Right atrium auricular region (tissue), 2 donors: ENCODE measurements at regions not wholly inside any gene's neighbourhood (a gene's known extent, or its start where the extent isn't known, plus 50 kb on each side); places are given as distances from the start of the nearest gene placed in this dataset.
A peak's percentile ranks its signal among the peaks of the same experiment; 100 is the strongest.

ENCODE experiments used
- DNase-seq: peaks from one replicate; pipeline ENCODE4 v3.0.0-alpha.2; 2019; ENCODE audit warnings: low spot score
- H3K27ac ChIP-seq, 2 donors: fragments of 200-600 bp; sonication (generic); 1 replicate in 1 of 2; 2 replicates in 1 of 2; pipeline ENCODE4 v1.5.1; 2016 to 2019
- H3K27me3 ChIP-seq, 2 donors: fragments of 200-600 bp; sonication (generic); one replicate each; pipeline versions ENCODE4 v1.5.1 to v1.6.0; 2017 to 2019
- H3K36me3 ChIP-seq: fragments of 200-600 bp; sonication (generic); one replicate; pipeline ENCODE4 v1.5.1; 2016
- H3K4me1 ChIP-seq, 2 donors: fragments of 200-600 bp; sonication (generic); one replicate each; pipeline versions ENCODE4 v1.5.1 to v1.6.0; 2017 to 2019
- H3K4me3 ChIP-seq, 2 donors: fragments of 200-600 bp; sonication (generic); 1 replicate in 1 of 2; 2 replicates in 1 of 2; pipeline ENCODE4 v1.5.1; 2017 to 2019; ENCODE audit warnings: mild to moderate bottlenecking in 1 of 2, moderate library complexity in 1 of 2
- H3K9me3 ChIP-seq, 2 donors: fragments of 200-600 bp; sonication (generic); one replicate each; pipeline ENCODE4 v1.5.1; 2019
- TF ChIP-seq, protein P1 (sequence below), 2 donors: fragments of 200-600 bp; sonication (generic); IDR thresholded peaks; one replicate each; pipeline ENCODE4 v1.5.1; 2019; ENCODE audit warnings: antibody characterized with exemption in 2 of 2

GRCh38 chr14:61602003-61602732 lies 93.1 kb upstream of the HIF1A start:
- DNase-seq: no peak
- no peaks in the 10 kb centered on the region for H3K27me3 ChIP-seq
- no peaks in the 10 kb centered on the region for H3K9me3 ChIP-seq
- H3K4me3 ChIP-seq: no peak overlapping the region
- no peaks in the 10 kb centered on the region for H3K36me3 ChIP-seq
- TF ChIP-seq, protein P1, sequence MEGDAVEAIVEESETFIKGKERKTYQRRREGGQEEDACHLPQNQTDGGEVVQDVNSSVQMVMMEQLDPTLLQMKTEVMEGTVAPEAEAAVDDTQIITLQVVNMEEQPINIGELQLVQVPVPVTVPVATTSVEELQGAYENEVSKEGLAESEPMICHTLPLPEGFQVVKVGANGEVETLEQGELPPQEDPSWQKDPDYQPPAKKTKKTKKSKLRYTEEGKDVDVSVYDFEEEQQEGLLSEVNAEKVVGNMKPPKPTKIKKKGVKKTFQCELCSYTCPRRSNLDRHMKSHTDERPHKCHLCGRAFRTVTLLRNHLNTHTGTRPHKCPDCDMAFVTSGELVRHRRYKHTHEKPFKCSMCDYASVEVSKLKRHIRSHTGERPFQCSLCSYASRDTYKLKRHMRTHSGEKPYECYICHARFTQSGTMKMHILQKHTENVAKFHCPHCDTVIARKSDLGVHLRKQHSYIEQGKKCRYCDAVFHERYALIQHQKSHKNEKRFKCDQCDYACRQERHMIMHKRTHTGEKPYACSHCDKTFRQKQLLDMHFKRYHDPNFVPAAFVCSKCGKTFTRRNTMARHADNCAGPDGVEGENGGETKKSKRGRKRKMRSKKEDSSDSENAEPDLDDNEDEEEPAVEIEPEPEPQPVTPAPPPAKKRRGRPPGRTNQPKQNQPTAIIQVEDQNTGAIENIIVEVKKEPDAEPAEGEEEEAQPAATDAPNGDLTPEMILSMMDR (IDR thresholded peaks at IDR 0.05): no peak
- H3K27ac ChIP-seq: no peak overlapping the region
- peaks cover 0 to 25% of the 10 kb centered on the region in 2 donors for H3K4me1 ChIP-seq

DNA sequence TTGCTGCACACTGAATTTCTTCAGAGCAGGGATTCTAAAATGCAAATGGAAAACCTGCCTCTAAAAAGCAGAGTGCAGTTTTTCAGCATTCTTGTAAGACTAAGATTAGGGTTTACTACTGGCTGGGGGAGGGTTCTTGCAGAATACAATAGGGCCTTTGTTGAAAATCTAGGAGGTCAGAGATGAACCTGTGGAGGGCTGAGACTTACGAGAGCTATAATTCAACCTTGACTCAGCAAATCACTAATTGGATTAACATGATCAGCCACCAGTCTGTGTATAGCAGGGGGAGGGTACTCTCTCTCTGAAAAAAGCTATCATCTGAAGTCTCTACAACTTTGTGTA lies 92.6 kb upstream of the HIF1A start:
- TF ChIP-seq, protein P1 (IDR thresholded peaks at IDR 0.05): no peak
- H3K27ac ChIP-seq: no peak overlapping the region

DNA sequence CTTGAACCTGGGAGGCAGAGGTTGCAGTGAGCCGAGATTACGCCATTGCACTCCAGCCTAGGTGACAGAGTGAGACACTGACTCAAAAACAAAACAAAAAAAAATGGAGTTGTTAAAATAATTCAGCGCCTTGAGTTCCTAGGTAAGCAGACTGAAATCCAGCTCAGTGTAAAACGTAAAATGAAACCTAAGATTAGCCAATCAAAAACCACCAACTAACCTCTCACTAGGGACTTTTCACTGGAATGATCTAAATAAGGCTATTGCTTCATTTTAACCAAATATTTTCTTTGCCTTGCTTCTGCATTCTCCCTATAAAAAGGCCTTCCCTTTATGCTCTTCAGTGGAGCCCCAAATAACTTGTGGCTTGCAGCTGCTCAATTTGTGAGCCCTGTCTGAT lies 91.6 kb upstream of the HIF1A start:
- Histone ChIP-seq H3K36me3 (no peaks in the 10 kb centered on the region), H3K27ac (no peak overlapping the region), H3K4me1 (peaks cover 0 to 22% of the 10 kb centered on the region in 2 donors), H3K4me3 (no peak overlapping the region), H3K9me3 (no peaks in the 10 kb centered on the region), H3K27me3 (no peaks in the 10 kb centered on the region)
- TF ChIP-seq, protein P1 (IDR thresholded peaks at IDR 0.05): no peak
- DNase-seq: no peak

More for the DNA sequence above, 92.6 kb upstream of the HIF1A start:
- no peaks in the 10 kb centered on the region for H3K9me3 ChIP-seq
- H3K4me1 ChIP-seq: peaks cover 0 to 25% of the 10 kb centered on the region in 2 donors
- no peak for DNase-seq
- H3K4me3 ChIP-seq: no peak overlapping the region
- H3K27me3 ChIP-seq: no peaks in the 10 kb centered on the region
- no peaks in the 10 kb centered on the region for H3K36me3 ChIP-seq

DNA sequence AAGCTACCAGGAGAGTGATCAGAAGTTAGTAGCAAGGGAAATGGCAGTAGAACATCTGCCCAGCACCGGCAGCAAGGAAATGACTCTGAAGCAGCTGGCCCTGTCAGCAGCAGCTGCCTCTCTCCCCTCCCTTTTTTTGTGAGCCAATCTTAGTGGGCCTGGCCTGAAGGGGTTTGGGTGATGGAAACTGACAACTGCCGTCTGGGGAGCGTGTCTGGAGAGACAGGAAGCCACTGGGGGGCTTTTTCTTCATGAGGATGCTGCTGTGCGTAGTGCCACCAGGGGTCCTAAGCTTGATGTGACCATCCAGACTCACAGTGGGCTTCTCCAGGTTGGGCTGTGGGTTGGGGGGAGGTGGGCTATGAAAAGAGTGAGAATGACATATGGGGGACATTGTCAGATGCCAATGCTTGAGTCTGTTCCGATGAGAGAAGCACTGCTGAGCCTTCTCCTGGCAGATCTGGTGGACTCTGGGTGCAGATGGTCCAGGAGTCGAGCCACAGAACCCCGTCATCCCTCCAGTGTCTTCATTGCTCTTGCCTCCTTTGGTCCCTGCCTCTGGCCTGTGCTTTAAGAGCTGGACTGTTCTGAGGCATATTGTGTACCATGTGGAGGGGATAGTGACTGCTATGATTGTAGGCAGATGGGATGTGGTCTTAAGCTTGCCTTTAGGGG lies 87.6 kb upstream of the HIF1A start:
- H3K27ac ChIP-seq: no peak overlapping the region
- TF ChIP-seq, protein P1 (IDR thresholded peaks at IDR 0.05): no peak
- no peak overlapping the region for H3K4me3 ChIP-seq
- no peaks in the 10 kb centered on the region for H3K27me3 ChIP-seq
- peaks cover 0 to 13% of the 10 kb centered on the region in 2 donors for H3K4me1 ChIP-seq
- no peak for DNase-seq
- H3K9me3 ChIP-seq: no peaks in the 10 kb centered on the region
- no peaks in the 10 kb centered on the region for H3K36me3 ChIP-seq

DNA sequence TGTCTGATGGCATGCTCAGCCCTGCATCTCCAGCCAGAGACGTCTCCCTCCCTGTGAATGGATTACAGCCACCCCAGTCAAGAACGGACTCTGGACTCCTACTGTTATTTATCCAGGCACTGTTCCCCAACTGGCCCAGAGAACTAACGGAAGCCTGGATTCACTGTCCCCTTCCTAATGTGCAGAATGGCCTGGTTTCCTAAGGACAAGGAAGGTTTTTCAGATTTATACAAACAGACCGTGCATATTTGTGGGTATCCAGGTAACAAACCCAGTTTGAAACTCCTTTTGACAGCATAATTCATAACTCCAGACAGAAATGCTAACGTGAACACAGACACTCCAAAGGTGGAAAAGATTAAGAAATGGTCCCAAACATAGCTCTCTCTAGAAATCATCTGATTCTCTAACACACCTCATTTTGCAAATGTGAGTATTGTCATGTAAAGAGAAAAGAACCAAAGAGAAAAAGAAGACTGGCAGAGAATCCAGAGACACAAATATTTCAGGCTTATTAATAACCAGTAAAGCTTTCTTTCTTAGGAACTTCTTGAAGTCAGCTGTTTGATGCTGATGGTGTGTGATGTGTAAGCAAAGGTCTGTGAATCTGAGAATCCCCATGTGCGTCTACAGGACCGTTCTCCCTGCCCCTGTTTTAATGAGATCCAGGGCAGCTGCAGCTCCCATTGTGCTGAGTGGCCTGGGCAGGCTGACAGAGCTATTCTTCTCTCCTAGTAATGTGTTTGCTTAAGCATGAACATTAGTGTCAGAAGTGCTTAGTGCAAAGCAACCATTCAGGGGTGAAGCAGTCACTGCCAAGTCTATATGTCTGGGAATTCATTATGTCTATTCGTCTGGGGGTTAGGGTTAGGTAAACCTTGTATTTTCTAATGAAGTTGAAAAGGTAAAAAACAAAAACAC lies 86.8 kb upstream of the HIF1A start:
- Histone ChIP-seq H3K27ac (peak overlapping the region in 1 of 2 donors; percentile 8), H3K4me1 (peaks cover 0 to 13% of the 10 kb centered on the region in 2 donors), H3K27me3 (no peaks in the 10 kb centered on the region), H3K9me3 (no peaks in the 10 kb centered on the region), H3K36me3 (no peaks in the 10 kb centered on the region), H3K4me3 (no peak overlapping the region)
- TF ChIP-seq, protein P1 (IDR thresholded peaks at IDR 0.05): no peak
- DNase-seq: no peak
